ENCODE measurements at regions not wholly inside any gene's neighbourhood (a gene's known extent, or its start where the extent isn't known, plus 50 kb on each side); places are given as distances from the start of the nearest gene placed in this dataset.

GRCh38 chr9:14967450-14968321, 57.5 kb upstream of the FREM1 start (continued):
- TF ChIP-seq ZNF280B (CRISPR knock-in tag; IDR thresholded peaks at IDR 0.05; ENCODE audit: borderline replicate concordance) (no peak), ZNF317 (CRISPR knock-in tag; IDR thresholded peaks at IDR 0.05) (no peak), PLRG1 (conservative IDR thresholded peaks at IDR 0.05) (no peak), ZMAT5 (CRISPR knock-in tag; IDR thresholded peaks at IDR 0.05; ENCODE audit: borderline replicate concordance, low read depth) (no peak), GATAD1 (CRISPR knock-in tag; IDR thresholded peaks at IDR 0.05) (peak; percentile 17; the same call in 1 of the 2 replicates), ASH2L (IDR thresholded peaks at IDR 0.05; ENCODE audit: insufficient read length, low read depth, low read length) (no peak), ZNF629 (CRISPR knock-in tag; conservative IDR thresholded peaks at IDR 0.05) (no peak), LRRFIP1 (CRISPR knock-in tag; conservative IDR thresholded peaks at IDR 0.05) (no peak), PHB2 (IDR thresholded peaks at IDR 0.05; ENCODE audit: partially characterized antibody) (no peak), HOXA9 (CRISPR knock-in tag; IDR thresholded peaks at IDR 0.05; ENCODE audit: borderline replicate concordance) (no peak), ZNF530 (CRISPR knock-in tag; IDR thresholded peaks at IDR 0.05; ENCODE audit: low read depth) (no peak), PHF20 (CRISPR knock-in tag; IDR thresholded peaks at IDR 0.05) (no peak), PAF1 (CRISPR knock-in tag; IDR thresholded peaks at IDR 0.05) (no peak), TRAFD1 (CRISPR knock-in tag; IDR thresholded peaks at IDR 0.05; ENCODE audit: borderline replicate concordance) (no peak), ZNF883 (CRISPR knock-in tag; IDR thresholded peaks at IDR 0.05; ENCODE audit: not compliant biosample characterization) (no peak), ZNF546 (CRISPR knock-in tag; conservative IDR thresholded peaks at IDR 0.05) (no peak), PBX3 (CRISPR knock-in tag; IDR thresholded peaks at IDR 0.05; ENCODE audit: borderline replicate concordance) (no peak), SMARCC2 (IDR thresholded peaks at IDR 0.05) (no peak), LBX2 (CRISPR knock-in tag; IDR thresholded peaks at IDR 0.05; ENCODE audit: borderline replicate concordance) (no peak), MLLT10 (CRISPR knock-in tag; IDR thresholded peaks at IDR 0.05) (no peak), MAF1 (CRISPR knock-in tag; IDR thresholded peaks at IDR 0.05; ENCODE audit: borderline replicate concordance) (no peak), IKZF4 (CRISPR knock-in tag; IDR thresholded peaks at IDR 0.05; ENCODE audit: borderline replicate concordance, low read depth, not compliant biosample characterization) (no peak)

Data from HepG2 (cell line).